HG02938 (cell line): ENCODE measurements at regions not wholly inside any gene's neighbourhood (a gene's known extent, or its start where the extent isn't known, plus 50 kb on each side); places are given as distances from the start of the nearest gene placed in this dataset.

Experiments
- ATAC-seq: cut with Tn5 transposase; IDR thresholded peaks from one replicate; pipeline ENCODE4 v1.9.1; 2021; ENCODE audit warnings: mild to moderate bottlenecking, moderate library complexity; ENCODE audit not compliant: unreplicated experiment

- no peak for ATAC-seq
Observed at GRCh38 chr10:130455791-130456190, 319.6 kb downstream of the GLRX3 start.

- ATAC-seq = no peak
Observed at GRCh38 chr10:130456616-130457015, 320.4 kb downstream of the GLRX3 start.

GRCh38 chr10:130458509-130458908, 322.3 kb downstream of the GLRX3 start:
- ATAC-seq = no peak

- ATAC-seq = no peak
Observed at GRCh38 chr10:130459011-130459410, 322.8 kb downstream of the GLRX3 start.

GRCh38 chr10:130459851-130460490, 323.8 kb downstream of the GLRX3 start:
- ATAC-seq = no peak

- no peak for ATAC-seq
Observed at GRCh38 chr10:130461631-130462030, 325.4 kb downstream of the GLRX3 start.

GRCh38 chr10:130463104-130463875, 327.1 kb downstream of the GLRX3 start:
- ATAC-seq = no peak

GRCh38 chr10:130463876-130464364, 327.7 kb downstream of the GLRX3 start:
- no peak for ATAC-seq

- no peak for ATAC-seq
Observed at GRCh38 chr10:130464426-130464825, 328.2 kb downstream of the GLRX3 start.

GRCh38 chr10:130466271-130466997, 330.2 kb downstream of the GLRX3 start:
- no peak for ATAC-seq

GRCh38 chr10:130470286-130470685, 334.1 kb downstream of the GLRX3 start:
- no peak for ATAC-seq

- no peak for ATAC-seq
Observed at GRCh38 chr10:130470973-130471372, 334.8 kb downstream of the GLRX3 start.

GRCh38 chr10:130471486-130471885, 335.3 kb downstream of the GLRX3 start:
- ATAC-seq = no peak

- ATAC-seq = no peak
Observed at GRCh38 chr10:130472236-130472635, 336.0 kb downstream of the GLRX3 start.

GRCh38 chr10:130474591-130474990, 338.4 kb downstream of the GLRX3 start:
- no peak for ATAC-seq

GRCh38 chr10:130477360-130477759, 341.2 kb downstream of the GLRX3 start:
- no peak for ATAC-seq

GRCh38 chr10:130479146-130479545, 343.0 kb downstream of the GLRX3 start:
- ATAC-seq = no peak

GRCh38 chr10:130479926-130480325, 343.7 kb downstream of the GLRX3 start:
- no peak for ATAC-seq

- ATAC-seq = no peak
Observed at GRCh38 chr10:130480491-130480890, 344.3 kb downstream of the GLRX3 start.

GRCh38 chr10:130481076-130481930, 345.1 kb downstream of the GLRX3 start:
- no peak for ATAC-seq

- ATAC-seq = no peak
Observed at GRCh38 chr10:130481936-130482335, 345.7 kb downstream of the GLRX3 start.
